B cell (primary cell): ENCODE measurements at regions not wholly inside any gene's neighbourhood (a gene's known extent, or its start where the extent isn't known, plus 50 kb on each side); places are given as distances from the start of the nearest gene placed in this dataset.

Source experiments
- ATAC-seq: fragments of 200-7000 bp; cut with Tn5 transposase; one replicate; pipeline ENCODE4 v1.10.0; 2021; ENCODE audit warnings: low read depth, mild to moderate bottlenecking, moderate number of reproducible peaks, moderate library complexity
- CTCF ChIA-PET: fragments of 350-600 bp; sonication (Branson Sonifier 250); formaldehyde crosslinking; loops from one replicate; lab custom pipeline; 2021; ENCODE audit warnings: antibody characterized with exemption, inconsistent platforms; lab: Charles Lee
- POLR2A ChIA-PET: fragments of 350-600 bp; sonication (Branson Sonifier 250); formaldehyde crosslinking; loops from one replicate; lab custom pipeline; 2021; ENCODE audit warnings: antibody characterized with exemption; lab: Charles Lee
- DNase-seq: peaks from one replicate; pipeline ENCODE4 v3.0.0; 2013
- H2AFZ ChIP-seq: 2 replicates; pipeline ENCODE4 v1.6.1; 2012; ENCODE audit warnings: mild to moderate bottlenecking, low read depth, low read length; ENCODE audit not compliant: insufficient read depth, poor library complexity, severe bottlenecking
- H3K27ac ChIP-seq, 2 donors: 1 replicate in 1 of 2; 2 replicates in 1 of 2; pipeline ENCODE4 v1.5.1; 2012 to 2013; ENCODE audit warnings: low read length in 2 of 2, mild to moderate bottlenecking in 2 of 2, moderate library complexity in 1 of 2
- H3K27me3 ChIP-seq, 4 experiments: fragments of 200-600 bp in 1 of 4; sonication (generic) in 1 of 4; replicated peaks in 1 of 4; 1 replicate in 2 of 4; 2 replicates in 2 of 4; pipeline versions ENCODE4 v1.6.1 to v1.7.0; 2013 to 2016; ENCODE audit warnings: low read length in 3 of 4, mild to moderate bottlenecking in 2 of 4, mixed read lengths in 1 of 4, moderate library complexity in 1 of 4; ENCODE audit not compliant: insufficient read depth in 4 of 4, control insufficient read depth in 3 of 4; ENCODE audit errors: control extremely low read depth in 1 of 4
- H3K36me3 ChIP-seq, 2 experiments: replicated peaks in 1 of 2; 1 replicate in 1 of 2; 2 replicates in 1 of 2; pipeline versions ENCODE4 v1.6.1 to v1.7.1; 2013; ENCODE audit warnings: low read length in 1 of 2; ENCODE audit not compliant: insufficient read depth in 2 of 2, control insufficient read depth in 1 of 2; ENCODE audit errors: control extremely low read depth in 1 of 2, extremely low read depth in 1 of 2
- H3K4me1 ChIP-seq, 2 donors: fragments of 200-600 bp in 1 of 2; sonication (generic) in 1 of 2; 1 replicate in 1 of 2; 2 replicates in 1 of 2; pipeline versions ENCODE4 v1.5.1 to v1.6.1; 2013 to 2017; ENCODE audit warnings: low read length in 2 of 2; ENCODE audit not compliant: control insufficient read depth in 2 of 2, insufficient read depth in 2 of 2
- H3K4me2 ChIP-seq: replicated peaks from 2 replicates; pipeline ENCODE3; 2012; ENCODE audit warnings: mild to moderate bottlenecking, low read depth, low read length; ENCODE audit not compliant: poor library complexity, severe bottlenecking
- H3K4me3 ChIP-seq, 5 experiments: fragments of 200-600 bp in 1 of 5; sonication (generic) in 1 of 5; 1 replicate in 3 of 5; 2 replicates in 2 of 5; pipeline versions ENCODE4 v1.5.1 to v1.7.0; 2011 to 2016; ENCODE audit warnings: low read length in 4 of 5, mild to moderate bottlenecking in 4 of 5, low read depth in 2 of 5, control low read depth in 1 of 5, moderate library complexity in 1 of 5; ENCODE audit not compliant: insufficient read depth in 1 of 5; ENCODE audit errors: control extremely low read depth in 1 of 5, extremely low read depth in 1 of 5
- H3K79me2 ChIP-seq: fragments of 200-600 bp; sonication (generic); one replicate; pipeline ENCODE4 v1.6.0; 2016; ENCODE audit warnings: low read length; ENCODE audit not compliant: control insufficient read depth, insufficient read depth
- H3K9ac ChIP-seq: fragments of 200-600 bp; sonication (generic); 2 replicates; pipeline ENCODE4 v1.6.1; 2017; ENCODE audit warnings: mild to moderate bottlenecking, low read length, moderate library complexity
- H3K9me3 ChIP-seq, 3 donors: one replicate each; pipeline versions ENCODE4 v1.6.1 to v1.7.1; 2013; ENCODE audit warnings: low read length in 2 of 3; ENCODE audit not compliant: control insufficient read depth in 2 of 3, insufficient read depth in 1 of 3; ENCODE audit errors: control extremely low read depth in 1 of 3
- H4K20me1 ChIP-seq: 2 replicates; pipeline ENCODE4 v1.6.0; 2012; ENCODE audit warnings: mild to moderate bottlenecking, low read length; ENCODE audit not compliant: insufficient read depth, control insufficient read depth, poor library complexity, severe bottlenecking
- H3K27ac Mint-ChIP-seq: one replicate; pipeline ENCODE4 v1.8.0; 2021; ENCODE audit warnings: mixed read lengths
- H3K27me3 Mint-ChIP-seq: one replicate; pipeline ENCODE4 v1.8.0; 2021; ENCODE audit warnings: mixed read lengths
- H3K4me1 Mint-ChIP-seq: one replicate; pipeline ENCODE4 v1.8.0; 2021; ENCODE audit warnings: mixed read lengths
- H3K4me3 Mint-ChIP-seq: one replicate; pipeline ENCODE4 v1.8.0; 2021; ENCODE audit warnings: mixed read lengths
- H3K9me3 Mint-ChIP-seq: one replicate; pipeline ENCODE4 v1.8.0; 2022; ENCODE audit warnings: mixed read lengths; ENCODE audit not compliant: insufficient read depth
- EZH2 ChIP-seq: IDR thresholded peaks from 2 replicates; pipeline ENCODE4 v1.6.1; 2012; ENCODE audit warnings: borderline replicate concordance, low read depth, mild to moderate bottlenecking, moderate library complexity, low read length; ENCODE audit not compliant: insufficient read depth, poor library complexity, severe bottlenecking
- WGBS: methylation state at CpG from one replicate; pipeline ENCODE4 v1.1.5; 2013; ENCODE audit warnings: missing lambda C conversion rate; ENCODE audit not compliant: insufficient coverage; 5-methylcytosine and 5-hydroxymethylcytosine counted together
- intact Hi-C: fragments of 100-400 bp; cut with micrococcal nuclease; formaldehyde crosslinking; loops from one replicate; pipeline ENCODE4 v1.10.0; 2022
- TF ChIP-seq, protein P1 (sequence below): fragments of 200-600 bp; IDR thresholded peaks from one replicate; pipeline ENCODE4 v1.8.0; 2022; ENCODE audit warnings: antibody characterized with exemption, mild to moderate bottlenecking

- H3K9ac ChIP-seq, result peak overlapping the region; percentile 53
- H3K36me3 ChIP-seq, result no peaks in the 10 kb centered on the region
- Mint-ChIP-seq H3K27ac (peak overlapping the region; percentile 95), H3K9me3 (peaks cover under 1% of the 10 kb centered on the region), H3K4me3 (peak overlapping the region; percentile 87), H3K4me1 (peaks cover 64% of the 10 kb centered on the region), H3K27me3 (no peaks in the 10 kb centered on the region)
- ChIA-PET CTCF (interaction anchor here (0.6 to 3.2 kb wide), 11 partner anchors 16 to 317 kb away, joined by 3 to 26 read pairs (median 4); no protein-coding TSS in a partner anchor), POLR2A (interaction anchor here (0.6 to 1.5 kb wide), 3 partner anchors 79 to 97 kb away, joined by 3 to 8 read pairs (median 4); no protein-coding TSS in a partner anchor)
- peaks cover 0 to 4% (median 0%) of the 10 kb centered on the region in 3 donors for H3K9me3 ChIP-seq
- peak overlapping the region in 4 of 5 experiments; percentile 9 to 58 (median 39) for H3K4me3 ChIP-seq
- peak; percentile 89 for DNase-seq
- H4K20me1 ChIP-seq, result no peaks in the 10 kb centered on the region
- H3K4me1 ChIP-seq, result peaks cover 45 to 53% of the 10 kb centered on the region in 2 donors
- H3K27ac ChIP-seq, result peak overlapping the region; percentile 88 to 96
- ATAC-seq, result peak; percentile 88
- H2AFZ ChIP-seq, result peak overlapping the region; percentile 39
- TF ChIP-seq EZH2, result no peak
- TF ChIP-seq, protein P1, sequence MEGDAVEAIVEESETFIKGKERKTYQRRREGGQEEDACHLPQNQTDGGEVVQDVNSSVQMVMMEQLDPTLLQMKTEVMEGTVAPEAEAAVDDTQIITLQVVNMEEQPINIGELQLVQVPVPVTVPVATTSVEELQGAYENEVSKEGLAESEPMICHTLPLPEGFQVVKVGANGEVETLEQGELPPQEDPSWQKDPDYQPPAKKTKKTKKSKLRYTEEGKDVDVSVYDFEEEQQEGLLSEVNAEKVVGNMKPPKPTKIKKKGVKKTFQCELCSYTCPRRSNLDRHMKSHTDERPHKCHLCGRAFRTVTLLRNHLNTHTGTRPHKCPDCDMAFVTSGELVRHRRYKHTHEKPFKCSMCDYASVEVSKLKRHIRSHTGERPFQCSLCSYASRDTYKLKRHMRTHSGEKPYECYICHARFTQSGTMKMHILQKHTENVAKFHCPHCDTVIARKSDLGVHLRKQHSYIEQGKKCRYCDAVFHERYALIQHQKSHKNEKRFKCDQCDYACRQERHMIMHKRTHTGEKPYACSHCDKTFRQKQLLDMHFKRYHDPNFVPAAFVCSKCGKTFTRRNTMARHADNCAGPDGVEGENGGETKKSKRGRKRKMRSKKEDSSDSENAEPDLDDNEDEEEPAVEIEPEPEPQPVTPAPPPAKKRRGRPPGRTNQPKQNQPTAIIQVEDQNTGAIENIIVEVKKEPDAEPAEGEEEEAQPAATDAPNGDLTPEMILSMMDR, result no peak
- H3K79me2 ChIP-seq, result no peaks in the 10 kb centered on the region
- intact Hi-C loops, result loop anchor here (1.0 to 10.0 kb wide), 7 partner anchors 16 to 926 kb away; partner anchors contain the start of gene SMIM13
- peak overlapping the region; percentile 76 for H3K4me2 ChIP-seq
- WGBS, result 36% methylated on average over 3 of the region's 7 CpGs
- H3K27me3 ChIP-seq, result no peaks in the 10 kb centered on the region
These were observed 76.5 kb upstream of the TMEM170B start for GRCh38 chr6:11460837-11461661.
